Activated T-cell treated with anti-CD3 and anti-CD28 coated beads, Interleukin-2, amount 50 U/mL, for 4 hours (primary cell): ENCODE measurements at regions not wholly inside any gene's neighbourhood (a gene's known extent, or its start where the extent isn't known, plus 50 kb on each side); places are given as distances from the start of the nearest gene placed in this dataset.
A peak's percentile ranks its signal among the peaks of the same experiment; 100 is the strongest.

ENCODE experiments used
- ATAC-seq, 2 donors: fragments of 200-7000 bp; cut with Tn5 transposase; one replicate each; pipeline ENCODE4 v1.10.0; 2021
- DNase-seq: peaks from one replicate; pipeline ENCODE4 v3.0.0-alpha.2; 2020
- H3K27me3 Mint-ChIP-seq: one replicate; pipeline ENCODE4 v1.8.0; 2021; ENCODE audit warnings: low read depth, mixed read lengths
- H3K36me3 Mint-ChIP-seq: one replicate; pipeline ENCODE4 v1.8.0; 2022; ENCODE audit warnings: mixed read lengths; ENCODE audit not compliant: insufficient read depth
- H3K4me1 Mint-ChIP-seq: one replicate; pipeline ENCODE4 v1.8.0; 2021; ENCODE audit warnings: low read depth, mixed read lengths
- H3K4me3 Mint-ChIP-seq: one replicate; pipeline ENCODE4 v1.8.0; 2021; ENCODE audit warnings: mild to moderate bottlenecking, moderate library complexity, mixed read lengths
- H3K9me3 Mint-ChIP-seq: one replicate; pipeline ENCODE4 v1.8.0; 2021; ENCODE audit warnings: mixed read lengths

DNA sequence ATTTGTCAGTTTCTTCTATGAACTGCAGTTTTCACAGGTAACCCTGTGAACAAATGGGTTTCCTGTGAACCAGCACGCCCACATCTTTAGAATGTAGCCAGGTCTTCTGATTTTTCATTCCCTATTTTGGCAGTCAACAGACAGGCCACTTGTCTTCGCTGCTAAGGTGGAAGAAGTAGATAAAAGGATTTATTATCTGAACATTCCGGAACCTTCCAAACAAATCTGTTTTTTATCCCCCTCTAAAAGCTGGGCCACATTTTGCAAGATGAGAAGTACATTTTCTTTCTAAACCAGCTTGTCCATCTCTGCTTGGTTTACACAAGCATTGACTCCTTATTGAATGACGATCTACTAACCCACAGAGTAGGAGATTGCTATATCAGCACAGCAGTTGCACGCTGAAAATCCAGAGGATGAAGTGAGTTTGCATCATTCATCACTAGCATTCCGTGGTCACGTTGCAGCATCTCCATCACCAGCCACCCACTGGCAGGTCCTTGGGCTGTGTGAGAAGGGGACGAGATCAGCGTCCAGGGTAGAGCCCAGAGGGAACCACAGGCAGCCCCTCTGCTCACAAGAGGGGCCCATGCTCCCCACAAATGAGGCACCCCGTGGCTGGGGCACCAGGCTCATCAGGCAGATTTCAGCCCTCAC, 83.5 kb downstream of the TOMM20 start:
- DNase-seq = no peak
- Mint-ChIP-seq H3K27me3 (no peaks in the 10 kb centered on the region), H3K36me3 (no peaks in the 10 kb centered on the region), H3K4me1 (peaks cover 33% of the 10 kb centered on the region), H3K9me3 (no peaks in the 10 kb centered on the region), H3K4me3 (no peak overlapping the region)
- ATAC-seq = no peak

DNA sequence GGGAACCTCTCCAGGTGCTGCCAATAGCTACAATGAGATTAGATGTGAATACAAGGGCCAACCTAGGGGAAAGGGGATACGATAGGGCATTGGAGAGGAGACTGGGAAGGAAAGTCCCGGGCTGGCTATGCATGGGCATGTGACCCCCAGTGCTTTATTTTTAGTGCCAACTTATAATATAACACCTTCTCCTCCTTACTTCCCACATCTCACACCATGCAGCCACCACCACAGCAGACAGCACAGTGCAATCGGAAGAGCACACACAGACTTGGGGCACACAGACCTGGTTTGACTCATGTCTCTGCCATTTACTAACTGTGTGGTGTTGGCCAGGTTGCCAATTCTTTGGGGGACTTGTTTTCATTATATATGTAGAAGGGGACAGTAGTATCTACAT, 85.4 kb downstream of the TOMM20 start:
- H3K9me3 Mint-ChIP-seq = peaks cover 12% of the 10 kb centered on the region
- DNase-seq (no peak), ATAC-seq (no peak)
- H3K4me1 Mint-ChIP-seq = peaks cover 26% of the 10 kb centered on the region
- no peaks in the 10 kb centered on the region for H3K27me3 Mint-ChIP-seq
- peaks cover 4% of the 10 kb centered on the region for H3K36me3 Mint-ChIP-seq
- H3K4me3 Mint-ChIP-seq = no peak overlapping the region

DNA sequence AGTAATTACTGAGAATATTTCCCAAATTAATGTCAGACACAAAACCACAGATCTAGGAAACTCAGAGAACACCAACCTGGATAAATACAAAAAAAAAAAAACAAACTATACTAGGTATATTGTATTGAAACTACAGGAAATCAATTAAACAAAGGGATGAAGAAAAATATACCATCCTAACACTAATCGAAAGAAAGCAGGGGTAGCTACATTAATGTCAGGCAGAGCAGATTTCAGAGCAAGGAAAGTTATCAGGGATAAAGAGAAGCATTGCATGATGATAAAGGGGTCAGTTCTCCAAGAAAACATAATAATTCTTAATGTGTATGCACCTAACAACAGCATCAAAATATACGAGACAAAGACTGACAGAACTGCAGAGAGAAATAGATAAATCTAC, 89.9 kb downstream of the TOMM20 start:
- H3K4me3 Mint-ChIP-seq = no peak overlapping the region
- DNase-seq (no peak), ATAC-seq (no peak)
- H3K27me3 Mint-ChIP-seq = no peaks in the 10 kb centered on the region
- peaks cover 9% of the 10 kb centered on the region for H3K4me1 Mint-ChIP-seq
- H3K9me3 Mint-ChIP-seq = peaks cover 17% of the 10 kb centered on the region
- peaks cover 4% of the 10 kb centered on the region for H3K36me3 Mint-ChIP-seq

DNA sequence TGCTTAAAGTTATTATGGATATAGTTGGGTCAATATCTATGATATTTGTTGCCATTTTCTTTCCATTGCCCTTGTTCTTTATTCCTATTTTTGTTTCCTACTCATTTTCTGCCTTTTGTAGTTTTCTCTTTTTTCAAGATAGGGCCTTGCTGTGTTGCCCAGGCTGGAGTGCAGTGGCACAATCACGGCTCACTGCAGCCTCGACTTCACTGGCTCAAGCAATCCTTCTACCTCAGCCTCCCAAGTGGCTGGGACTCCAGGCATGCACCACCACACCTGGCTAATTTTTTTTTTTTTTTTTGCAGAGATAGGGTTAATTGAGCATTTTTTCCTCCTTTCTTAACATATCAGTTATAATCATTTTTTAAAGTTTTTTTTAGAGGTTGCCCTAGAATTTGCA, 92.7 kb downstream of the TOMM20 start:
- Mint-ChIP-seq H3K4me3 (no peak overlapping the region), H3K9me3 (peaks cover 17% of the 10 kb centered on the region), H3K4me1 (peaks cover 2% of the 10 kb centered on the region)

DNA sequence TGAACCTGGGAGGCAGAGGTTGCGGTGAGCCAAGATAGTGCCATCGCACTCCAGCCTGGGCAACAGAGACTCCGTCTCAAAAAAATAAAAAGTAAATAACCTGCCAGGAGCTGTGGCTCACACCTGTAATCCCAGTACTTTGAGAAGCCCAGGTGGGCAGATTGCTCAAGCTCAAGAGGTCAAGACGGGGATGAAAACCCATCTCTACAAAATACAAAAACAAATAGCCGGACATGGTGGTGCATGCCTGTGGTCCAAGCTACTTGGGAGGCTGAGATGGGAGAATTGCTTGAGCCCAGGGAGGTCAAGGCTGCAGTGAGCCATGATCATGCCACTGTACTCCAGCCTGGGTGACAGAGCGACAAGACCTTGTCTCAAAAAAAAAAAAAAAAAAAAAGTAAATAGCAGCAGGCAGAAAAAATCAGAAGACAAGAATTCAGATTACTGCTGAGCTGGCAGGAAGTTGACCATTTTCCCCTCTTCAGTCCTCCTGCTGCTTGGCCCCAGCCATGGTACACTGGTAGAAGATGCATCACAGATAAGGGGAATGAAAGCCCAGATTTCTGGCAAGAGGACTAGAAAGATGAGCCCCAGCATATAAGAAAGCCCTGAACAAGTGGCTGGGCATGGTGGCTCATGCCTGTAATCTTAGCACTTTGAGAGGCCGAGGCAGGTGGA, 97.6 kb downstream of the TOMM20 start:
- no peak overlapping the region for H3K4me3 Mint-ChIP-seq
- no peak for DNase-seq
- no peaks in the 10 kb centered on the region for H3K27me3 Mint-ChIP-seq
- no peaks in the 10 kb centered on the region for H3K4me1 Mint-ChIP-seq
- no peak for ATAC-seq
- H3K36me3 Mint-ChIP-seq = no peaks in the 10 kb centered on the region
- H3K9me3 Mint-ChIP-seq = peaks cover 5% of the 10 kb centered on the region

More for the DNA sequence above, 92.7 kb downstream of the TOMM20 start:
- Mint-ChIP-seq H3K36me3 (peaks cover 4% of the 10 kb centered on the region), H3K27me3 (no peaks in the 10 kb centered on the region)
- DNase-seq (no peak), ATAC-seq (no peak)

DNA sequence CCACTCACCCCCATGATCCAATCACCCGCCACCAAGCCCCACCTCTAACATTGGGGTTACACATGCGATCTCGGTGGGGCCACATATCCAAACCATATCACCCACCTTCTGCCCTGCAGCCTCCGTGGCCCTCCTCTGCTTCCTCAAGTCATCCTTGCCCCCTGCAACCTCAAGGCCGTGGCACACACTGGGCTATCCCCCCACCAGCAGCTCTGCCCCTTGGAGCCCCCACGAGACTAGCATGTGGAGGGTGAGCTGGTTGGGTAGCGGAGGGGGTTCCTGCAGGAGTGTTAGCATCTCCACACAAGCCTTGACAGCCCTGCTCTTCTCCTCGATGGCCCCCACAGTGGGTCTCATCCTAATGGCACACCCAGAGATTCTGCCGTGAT, 100.8 kb downstream of the TOMM20 start:
- H3K9me3 Mint-ChIP-seq = peaks cover 5% of the 10 kb centered on the region
- H3K4me3 Mint-ChIP-seq = no peak overlapping the region
- no peaks in the 10 kb centered on the region for H3K36me3 Mint-ChIP-seq

DNA sequence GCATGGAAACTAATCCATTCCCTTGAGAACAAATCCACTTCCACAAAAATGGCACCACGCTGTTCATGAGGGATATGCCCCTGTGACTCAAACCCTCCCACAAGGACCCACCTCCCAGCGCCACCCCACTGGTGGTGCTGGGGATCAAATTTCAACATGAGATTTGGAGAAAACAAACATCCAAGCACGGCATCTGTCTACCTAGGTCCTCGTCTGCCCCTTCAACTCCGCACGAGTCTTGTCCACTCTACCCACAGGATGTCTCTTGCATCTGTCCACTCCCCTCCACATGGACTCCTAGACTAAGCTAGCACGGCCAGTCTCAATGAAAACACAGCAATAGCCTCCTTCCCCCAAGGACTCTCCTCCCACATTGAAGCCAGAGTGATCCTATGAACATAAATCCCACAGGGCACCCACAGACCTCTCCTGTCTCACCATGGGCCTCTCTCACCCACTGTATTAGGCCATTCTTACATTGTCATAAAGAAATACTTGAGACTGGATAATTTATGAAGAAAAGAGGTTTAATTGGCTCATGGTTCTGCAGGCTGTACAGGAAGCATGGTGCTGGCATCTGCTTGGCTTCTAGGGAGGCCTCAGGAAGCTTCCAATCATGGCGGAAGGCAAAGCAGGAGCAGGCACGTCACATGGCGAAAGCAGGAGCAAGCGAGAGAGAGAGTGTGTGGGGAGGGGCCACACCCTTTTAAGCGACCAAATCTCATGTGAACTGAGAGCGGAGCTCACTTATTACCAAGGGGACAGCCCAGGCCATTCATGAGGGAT, 101.4 kb downstream of the TOMM20 start:
- ATAC-seq (no peak), DNase-seq (no peak)
- H3K36me3 Mint-ChIP-seq = no peaks in the 10 kb centered on the region
- H3K27me3 Mint-ChIP-seq = no peaks in the 10 kb centered on the region
- no peak overlapping the region for H3K4me3 Mint-ChIP-seq
- H3K4me1 Mint-ChIP-seq = peaks cover 10% of the 10 kb centered on the region
- peaks cover 5% of the 10 kb centered on the region for H3K9me3 Mint-ChIP-seq

More for the DNA sequence above, 100.8 kb downstream of the TOMM20 start:
- Mint-ChIP-seq H3K4me1 (peaks cover 5% of the 10 kb centered on the region), H3K27me3 (no peaks in the 10 kb centered on the region)
- DNase-seq = no peak
- ATAC-seq = no peak

DNA sequence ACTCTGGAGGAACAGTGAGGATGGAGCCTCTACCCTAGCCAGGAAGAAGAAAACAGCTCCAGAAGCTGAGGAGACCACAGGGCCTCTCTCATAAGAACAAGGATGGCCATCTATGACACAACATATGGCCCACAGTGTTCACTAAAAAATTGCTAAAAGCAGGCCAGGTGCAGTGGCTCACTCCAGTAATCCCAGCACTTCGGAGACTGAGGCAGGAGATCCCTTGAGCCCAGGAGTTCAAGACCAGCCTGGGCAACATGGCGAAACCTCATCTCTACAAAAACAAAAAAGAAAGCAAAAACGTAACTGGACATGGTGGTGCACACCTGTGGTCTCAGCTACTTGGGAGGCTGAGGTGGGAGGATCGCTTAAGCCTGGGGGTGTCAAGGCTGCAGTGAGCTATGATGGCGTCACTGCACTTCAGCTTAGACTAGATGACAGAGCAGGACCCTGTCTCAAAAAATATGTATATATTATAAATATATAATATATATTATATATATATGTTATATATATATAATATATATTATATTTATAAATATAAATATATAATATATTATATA, 103.1 kb downstream of the TOMM20 start:
- ATAC-seq = no peak

DNA sequence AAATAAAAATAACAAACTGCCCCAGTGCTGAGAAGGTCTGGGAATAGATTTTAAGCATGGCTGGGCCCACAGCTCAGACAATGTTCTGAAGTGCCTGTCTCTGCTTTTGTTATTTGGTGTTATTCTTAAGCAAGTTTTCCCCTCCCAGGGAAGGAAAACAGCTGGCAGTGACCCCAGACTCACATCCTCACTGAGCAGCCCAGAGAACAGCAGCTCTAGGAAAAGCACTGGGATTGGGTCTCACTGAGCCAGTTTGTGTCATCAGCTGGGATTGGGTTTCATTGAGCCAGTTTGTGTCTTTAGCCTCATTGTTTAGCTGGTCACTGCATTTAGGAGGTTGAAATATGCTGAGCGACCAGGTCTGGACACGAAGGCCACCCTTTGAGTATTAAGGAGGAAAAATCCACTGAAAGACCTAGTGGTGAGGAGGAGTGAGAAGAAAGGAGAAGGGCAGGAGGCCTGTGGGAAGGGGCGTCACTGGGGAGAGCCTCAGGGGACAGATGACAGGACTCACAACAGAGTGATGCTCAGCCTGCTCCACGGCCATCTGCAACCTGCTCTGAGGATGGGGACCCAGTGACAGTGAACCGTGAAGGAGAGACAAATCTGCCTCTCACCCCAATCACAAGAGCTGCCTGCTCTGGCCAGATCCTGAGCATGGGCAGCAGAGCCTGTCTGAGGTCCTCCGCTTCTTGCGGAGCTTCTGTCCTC, 103.8 kb downstream of the TOMM20 start:
- Mint-ChIP-seq H3K4me3 (no peak overlapping the region), H3K27me3 (no peaks in the 10 kb centered on the region), H3K4me1 (peaks cover 11% of the 10 kb centered on the region), H3K9me3 (peaks cover 5% of the 10 kb centered on the region), H3K36me3 (no peaks in the 10 kb centered on the region)
- DNase-seq (no peak), ATAC-seq (peak in 1 of 2 donors; percentile 35)

More for the DNA sequence above, 103.1 kb downstream of the TOMM20 start:
- H3K4me3 Mint-ChIP-seq = no peak overlapping the region
- no peaks in the 10 kb centered on the region for H3K27me3 Mint-ChIP-seq
- peaks cover 5% of the 10 kb centered on the region for H3K9me3 Mint-ChIP-seq
- no peak for DNase-seq
- no peaks in the 10 kb centered on the region for H3K36me3 Mint-ChIP-seq
- H3K4me1 Mint-ChIP-seq = peaks cover 11% of the 10 kb centered on the region

DNA sequence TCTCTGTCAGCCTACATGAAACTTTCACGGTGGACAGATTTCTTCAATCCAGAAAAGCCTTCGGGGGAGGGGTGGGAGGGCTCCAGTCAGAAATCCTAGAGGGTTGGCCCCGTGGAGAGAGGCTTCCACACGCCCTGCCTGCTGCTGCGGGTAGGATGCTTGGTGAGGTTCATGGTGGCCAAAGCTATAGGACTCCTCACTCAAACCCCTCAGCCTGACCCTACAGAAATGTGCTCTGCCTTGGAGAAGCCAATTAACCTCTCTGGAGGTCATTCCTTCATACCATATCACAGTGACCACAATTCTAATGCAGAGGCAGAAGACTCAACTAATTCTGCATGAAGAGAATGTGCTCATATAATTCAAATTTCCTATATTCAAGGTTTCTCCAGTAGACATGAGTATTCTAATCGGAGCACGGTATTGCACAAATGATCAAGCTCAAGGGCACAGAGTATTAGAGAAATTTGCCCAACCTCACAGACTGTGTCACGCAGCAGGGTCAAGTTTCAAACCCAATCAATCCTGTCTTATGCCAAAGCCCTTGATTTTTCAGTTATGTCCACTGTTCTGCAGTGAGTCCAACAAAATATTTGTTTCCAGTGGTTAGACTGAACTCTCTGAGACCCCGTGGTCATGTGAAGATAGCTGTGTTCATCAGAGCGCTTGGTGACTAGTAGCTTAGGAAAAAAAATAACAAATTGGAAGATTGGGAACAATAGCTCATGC, 104.8 kb downstream of the TOMM20 start:
- Mint-ChIP-seq H3K9me3 (peaks cover 5% of the 10 kb centered on the region), H3K4me3 (no peak overlapping the region), H3K4me1 (peaks cover 20% of the 10 kb centered on the region), H3K27me3 (no peaks in the 10 kb centered on the region), H3K36me3 (no peaks in the 10 kb centered on the region)
- DNase-seq (no peak), ATAC-seq (no peak)

DNA sequence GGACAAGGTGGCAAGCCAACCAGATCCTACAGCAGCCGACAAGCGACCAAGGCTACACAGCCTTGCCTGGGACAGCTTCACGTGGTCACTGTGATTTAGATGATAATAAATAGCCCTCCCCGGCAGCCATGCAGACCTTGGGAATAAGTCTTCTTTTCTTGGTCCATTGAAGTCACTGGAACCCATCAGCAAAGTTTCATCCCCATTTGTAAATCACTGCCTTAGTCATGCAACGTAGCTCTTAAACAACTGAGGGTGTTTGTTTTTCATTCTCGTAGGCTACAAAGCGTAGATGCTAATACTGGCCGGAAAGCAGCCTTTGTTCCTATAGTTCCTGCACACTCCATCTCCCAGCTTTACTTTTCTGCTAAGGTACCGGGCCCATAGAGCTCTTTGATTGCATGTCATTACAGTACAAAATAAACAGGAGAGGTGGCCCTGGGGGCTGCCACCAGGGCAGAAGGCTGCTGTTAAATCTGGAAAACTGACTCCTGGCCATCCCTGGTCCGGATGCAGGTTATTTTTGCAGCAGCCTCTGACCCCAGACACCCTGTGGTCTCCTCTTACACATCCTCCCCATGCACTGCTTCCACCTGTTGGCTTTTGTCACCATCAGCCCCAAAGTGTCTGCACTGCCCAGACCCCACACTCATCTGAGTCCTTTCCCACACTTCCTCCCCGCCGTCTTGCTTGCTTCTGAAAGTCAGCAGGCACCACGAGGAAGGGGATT, 105.5 kb downstream of the TOMM20 start:
- H3K27me3 Mint-ChIP-seq = no peaks in the 10 kb centered on the region
- H3K36me3 Mint-ChIP-seq = no peaks in the 10 kb centered on the region
- H3K4me3 Mint-ChIP-seq = no peak overlapping the region
- H3K9me3 Mint-ChIP-seq = peaks cover 8% of the 10 kb centered on the region
- ATAC-seq = no peak
- H3K4me1 Mint-ChIP-seq = peaks cover 25% of the 10 kb centered on the region
- no peak for DNase-seq

DNA sequence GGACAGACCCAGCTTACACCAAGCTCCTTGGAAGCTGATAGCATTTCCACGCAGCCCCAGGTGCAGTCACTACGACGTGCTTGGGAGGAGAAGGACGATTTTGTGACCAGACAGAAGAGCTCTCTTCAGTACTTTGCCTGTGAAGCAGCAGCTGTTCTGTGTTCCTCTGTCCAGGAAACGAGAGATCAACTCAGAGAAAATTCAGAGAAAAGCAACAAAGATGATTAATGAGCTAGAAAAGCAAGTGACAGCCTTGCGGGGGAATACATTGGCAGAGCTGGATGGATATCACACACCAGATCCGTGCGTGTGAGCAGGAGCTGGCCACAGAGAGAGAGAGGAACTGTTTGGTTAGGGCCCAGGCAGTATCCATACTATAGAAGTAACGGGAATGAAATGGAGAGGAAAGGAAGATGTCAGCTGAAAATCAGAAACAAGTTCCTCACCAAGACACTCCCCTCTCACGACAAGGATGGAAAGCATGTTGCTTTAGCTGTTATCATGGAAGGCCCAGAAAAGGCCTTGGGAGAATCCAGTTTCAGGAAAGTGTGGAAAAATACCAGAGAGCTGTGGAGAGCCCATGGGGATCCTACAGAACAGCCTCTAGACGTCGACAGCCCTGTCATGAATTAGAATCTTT, 106.2 kb downstream of the TOMM20 start:
- Mint-ChIP-seq H3K9me3 (peaks cover 7% of the 10 kb centered on the region), H3K4me3 (no peak overlapping the region), H3K27me3 (no peaks in the 10 kb centered on the region), H3K4me1 (peaks cover 28% of the 10 kb centered on the region), H3K36me3 (no peaks in the 10 kb centered on the region)
- DNase-seq (no peak), ATAC-seq (no peak)

DNA sequence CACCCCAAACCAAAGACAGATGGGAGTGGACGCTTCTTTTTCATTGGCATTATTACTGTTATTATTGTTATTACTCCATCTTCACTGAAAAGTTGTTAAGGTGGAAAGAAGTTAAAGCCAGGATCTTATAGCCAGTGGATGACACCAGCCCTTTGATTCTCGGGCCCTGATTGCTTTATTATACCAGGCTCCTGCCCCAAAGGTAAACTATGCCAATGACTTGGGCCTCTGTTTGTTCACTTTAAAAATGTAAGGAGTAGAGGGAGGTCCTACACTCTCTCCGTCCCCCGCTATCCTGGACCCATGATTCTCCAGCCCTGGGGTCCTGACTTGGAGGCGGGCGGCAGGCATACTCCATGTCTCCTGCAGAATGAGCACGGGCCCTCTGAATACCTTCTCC, 106.8 kb downstream of the TOMM20 start:
- no peaks in the 10 kb centered on the region for H3K36me3 Mint-ChIP-seq
- no peaks in the 10 kb centered on the region for H3K27me3 Mint-ChIP-seq
- ATAC-seq = no peak
- no peak for DNase-seq
- H3K4me1 Mint-ChIP-seq = peaks cover 32% of the 10 kb centered on the region
- H3K4me3 Mint-ChIP-seq = no peak overlapping the region
- peaks cover 7% of the 10 kb centered on the region for H3K9me3 Mint-ChIP-seq
